HepG2 (cell line): ENCODE measurements at regions not wholly inside any gene's neighbourhood (a gene's known extent, or its start where the extent isn't known, plus 50 kb on each side); places are given as distances from the start of the nearest gene placed in this dataset.

ENCODE experiments used
- ATAC-seq: fragments of 200-7000 bp; cut with Tn5 transposase; 3 replicates; pipeline ENCODE4 v1.9.1; 2020; ENCODE audit warnings: mild to moderate bottlenecking, moderate library complexity
- BruUV-seq: library from RNA; stranded (reverse); fragments of 400-500 nt; replicated peaks from 2 replicates; lab custom pipeline; 2021; lab: Mats Ljungman, UMichigan
- CTCF ChIA-PET: fragments of 300-600 bp; formaldehyde crosslinking; extraction: SDS; loops from one replicate; lab custom pipeline; 2021; ENCODE audit warnings: low total read pairs, inconsistent platforms, low intra/inter-chr PET ratio; lab: Yijun Ruan, JAX
- POLR2A ChIA-PET: fragments of 350-600 bp; sonication (Branson Sonifier 250); formaldehyde crosslinking; loops from one replicate; lab custom pipeline; 2020; ENCODE audit warnings: antibody characterized with exemption, inconsistent platforms; lab: Yijun Ruan, JAX
- DNase-seq: peaks from one replicate; pipeline ENCODE4 v3.0.0-alpha.2; 2015; ENCODE audit warnings: low spot score
- FAIRE-seq: peaks from 3 replicates; lab custom pipeline; 2011; peaks lifted over from hg19 to GRCh38; lab: Jason Lieb, UNC
- H2AFZ ChIP-seq: one replicate; pipeline ENCODE4 v1.6.1; 2011; ENCODE audit warnings: low read length, inconsistent platforms
- H3K27ac ChIP-seq: fragments of 300-600 bp; 3 replicates; pipeline ENCODE4 v1.8.0; 2011; ENCODE audit warnings: mixed run types, mild to moderate bottlenecking, mixed read lengths, low read length, inconsistent platforms; ENCODE audit not compliant: insufficient read depth; ENCODE audit errors: extremely low read length
- H3K27me3 ChIP-seq, 2 experiments: fragments of 200-600 bp in 1 of 2; 2 replicates in 1 of 2; 3 replicates in 1 of 2; pipeline versions ENCODE4 v1.6.0 to v1.8.0; 2011; ENCODE audit warnings: low read length in 2 of 2, mild to moderate bottlenecking in 2 of 2, moderate library complexity in 2 of 2, inconsistent platforms in 1 of 2; ENCODE audit not compliant: insufficient read depth in 2 of 2, control insufficient read depth in 1 of 2
- H3K36me3 ChIP-seq, 2 experiments: fragments of 200-600 bp in 1 of 2; replicated peaks in 1 of 2; 2 replicates in 1 of 2; 3 replicates in 1 of 2; pipeline versions ENCODE4 v1.5.1 to v1.8.0; 2011; ENCODE audit warnings: low read length in 2 of 2, inconsistent platforms in 1 of 2; ENCODE audit not compliant: insufficient read depth in 2 of 2, control insufficient read depth in 1 of 2
- H3K4me1 ChIP-seq: 2 replicates; pipeline ENCODE4 v1.5.1; 2012; ENCODE audit warnings: low read length, inconsistent platforms; ENCODE audit not compliant: insufficient read depth
- H3K4me2 ChIP-seq: 2 replicates; pipeline ENCODE4 v1.6.0; 2011; ENCODE audit warnings: low read depth, low read length, inconsistent platforms
- H3K4me3 ChIP-seq, 3 experiments: fragments of 200-600 bp in 1 of 3; sonication (generic), shearing (Covaris generic) in 1 of 3; replicated peaks in 1 of 3; 2 replicates each; pipeline ENCODE4 v1.5.1; 2011 to 2016; ENCODE audit warnings: low read length in 3 of 3, inconsistent platforms in 2 of 3, low read depth in 2 of 3, mild to moderate bottlenecking in 2 of 3, control low read depth in 1 of 3, mixed read lengths in 1 of 3; ENCODE audit not compliant: insufficient read depth in 1 of 3
- H3K79me2 ChIP-seq: one replicate; pipeline ENCODE4 v1.6.1; 2011; ENCODE audit warnings: low read length, inconsistent platforms; ENCODE audit not compliant: insufficient read depth
- H3K9ac ChIP-seq: 2 replicates; pipeline ENCODE4 v1.6.0; 2011; ENCODE audit warnings: mild to moderate bottlenecking, low read depth, low read length, inconsistent platforms; ENCODE audit not compliant: insufficient read depth
- H3K9me3 ChIP-seq: 2 replicates; pipeline ENCODE4 v1.5.1; 2012; ENCODE audit warnings: mild to moderate bottlenecking, low read length
- H4K20me1 ChIP-seq: 2 replicates; pipeline ENCODE4 v1.6.0; 2011; ENCODE audit warnings: inconsistent platforms, mild to moderate bottlenecking, low read length, moderate library complexity; ENCODE audit not compliant: insufficient read depth
- EZH2 ChIP-seq: conservative IDR thresholded peaks from 2 replicates; pipeline ENCODE4 v1.6.1; 2012; ENCODE audit warnings: mild to moderate bottlenecking, low read depth, low read length, moderate library complexity
- ZBTB1 ChIP-seq: sonication (generic); formaldehyde crosslinking; IDR thresholded peaks from 2 replicates; pipeline ENCODE4 v1.4.0; 2020; ENCODE audit warnings: missing genetic modification reagents, borderline replicate concordance
- ZNF564 ChIP-seq: sonication (generic); formaldehyde crosslinking; IDR thresholded peaks from 2 replicates; pipeline ENCODE4 v1.8.1; 2023; ENCODE audit warnings: mild to moderate bottlenecking, missing genetic modification reagents
- ZNF782 ChIP-seq: sonication (generic); formaldehyde crosslinking; IDR thresholded peaks from 2 replicates; pipeline ENCODE4 v1.4.0; 2020; ENCODE audit warnings: missing genetic modification reagents, mild to moderate bottlenecking, borderline replicate concordance
- WGBS: methylation state at CpG from one replicate; pipeline ENCODE4 v1.1.6; 2017; ENCODE audit warnings: low lambda C conversion rate; 5-methylcytosine and 5-hydroxymethylcytosine counted together
- in situ Hi-C: cut with HindIII; loops from 2 replicates; pipeline ENCODE4 v1.10.0; 2017; ENCODE audit warnings: low pct_unique_long_range_greater_than_20kb; ENCODE audit not compliant: extremely low pct_ligation_motif_present
- intact Hi-C: fragments of 100-400 bp; cut with micrococcal nuclease; formaldehyde crosslinking; loops from one replicate; pipeline ENCODE4 v1.10.0; 2022; ENCODE audit not compliant: unreplicated experiment
- TF ChIP-seq, protein P1 (sequence below): sonication (generic); formaldehyde crosslinking; IDR thresholded peaks from 2 replicates; pipeline ENCODE4 v1.8.1; 2022; ENCODE audit warnings: low read depth, mild to moderate bottlenecking, missing genetic modification reagents
- TF ChIP-seq, protein P2 (sequence below): sonication (generic); formaldehyde crosslinking; IDR thresholded peaks from 2 replicates; pipeline ENCODE4 v1.5.1; 2020; ENCODE audit warnings: missing genetic modification reagents, mild to moderate bottlenecking, borderline replicate concordance

DNA sequence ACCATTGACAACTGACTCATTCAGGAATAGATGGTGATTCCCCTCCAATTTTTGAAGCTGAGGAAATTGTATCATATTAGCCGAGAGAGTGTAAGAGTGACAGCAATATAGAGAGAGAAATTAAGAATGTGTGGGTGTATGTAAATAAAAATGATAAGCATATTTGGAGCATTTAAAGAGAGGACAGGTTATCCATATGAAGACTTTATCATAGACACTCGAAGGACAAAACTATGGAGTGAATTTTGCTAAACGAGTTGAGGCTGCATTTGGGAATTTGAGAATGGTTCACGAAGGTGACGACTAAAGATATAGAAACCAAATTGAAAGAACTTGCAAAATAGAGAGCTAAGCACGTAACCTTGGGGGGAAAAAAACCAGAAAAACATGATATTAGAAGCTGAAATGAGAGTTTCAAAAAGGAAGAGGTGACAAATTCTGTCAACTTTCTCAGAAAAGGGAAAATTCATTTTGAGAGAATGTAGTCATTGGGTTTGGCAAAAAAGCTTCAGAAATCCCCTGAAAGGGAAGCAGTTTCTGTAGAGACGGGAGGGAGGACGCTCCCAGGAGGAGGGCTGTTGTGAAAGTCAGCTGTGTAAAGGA, 129.7 kb downstream of the KCNJ2 start:
- no peak overlapping the region for H3K27ac ChIP-seq
- in situ Hi-C loops = no loop called here
- H3K27me3 ChIP-seq = no peaks in the 10 kb centered on the region
- WGBS = 8% methylated on average over 8 of the region's 8 CpGs
- TF ChIP-seq, protein P1, sequence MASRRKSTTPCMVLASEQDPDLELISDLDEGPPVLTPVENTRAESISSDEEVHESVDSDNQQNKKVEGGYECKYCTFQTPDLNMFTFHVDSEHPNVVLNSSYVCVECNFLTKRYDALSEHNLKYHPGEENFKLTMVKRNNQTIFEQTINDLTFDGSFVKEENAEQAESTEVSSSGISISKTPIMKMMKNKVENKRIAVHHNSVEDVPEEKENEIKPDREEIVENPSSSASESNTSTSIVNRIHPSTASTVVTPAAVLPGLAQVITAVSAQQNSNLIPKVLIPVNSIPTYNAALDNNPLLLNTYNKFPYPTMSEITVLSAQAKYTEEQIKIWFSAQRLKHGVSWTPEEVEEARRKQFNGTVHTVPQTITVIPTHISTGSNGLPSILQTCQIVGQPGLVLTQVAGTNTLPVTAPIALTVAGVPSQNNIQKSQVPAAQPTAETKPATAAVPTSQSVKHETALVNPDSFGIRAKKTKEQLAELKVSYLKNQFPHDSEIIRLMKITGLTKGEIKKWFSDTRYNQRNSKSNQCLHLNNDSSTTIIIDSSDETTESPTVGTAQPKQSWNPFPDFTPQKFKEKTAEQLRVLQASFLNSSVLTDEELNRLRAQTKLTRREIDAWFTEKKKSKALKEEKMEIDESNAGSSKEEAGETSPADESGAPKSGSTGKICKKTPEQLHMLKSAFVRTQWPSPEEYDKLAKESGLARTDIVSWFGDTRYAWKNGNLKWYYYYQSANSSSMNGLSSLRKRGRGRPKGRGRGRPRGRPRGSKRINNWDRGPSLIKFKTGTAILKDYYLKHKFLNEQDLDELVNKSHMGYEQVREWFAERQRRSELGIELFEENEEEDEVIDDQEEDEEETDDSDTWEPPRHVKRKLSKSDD (CRISPR knock-in tag) = no peak
- TF ChIP-seq ZBTB1 (no peak), EZH2 (no peak), ZNF564 (CRISPR knock-in tag) (no peak), ZNF782 (CRISPR knock-in tag) (no peak)
- TF ChIP-seq, protein P2, sequence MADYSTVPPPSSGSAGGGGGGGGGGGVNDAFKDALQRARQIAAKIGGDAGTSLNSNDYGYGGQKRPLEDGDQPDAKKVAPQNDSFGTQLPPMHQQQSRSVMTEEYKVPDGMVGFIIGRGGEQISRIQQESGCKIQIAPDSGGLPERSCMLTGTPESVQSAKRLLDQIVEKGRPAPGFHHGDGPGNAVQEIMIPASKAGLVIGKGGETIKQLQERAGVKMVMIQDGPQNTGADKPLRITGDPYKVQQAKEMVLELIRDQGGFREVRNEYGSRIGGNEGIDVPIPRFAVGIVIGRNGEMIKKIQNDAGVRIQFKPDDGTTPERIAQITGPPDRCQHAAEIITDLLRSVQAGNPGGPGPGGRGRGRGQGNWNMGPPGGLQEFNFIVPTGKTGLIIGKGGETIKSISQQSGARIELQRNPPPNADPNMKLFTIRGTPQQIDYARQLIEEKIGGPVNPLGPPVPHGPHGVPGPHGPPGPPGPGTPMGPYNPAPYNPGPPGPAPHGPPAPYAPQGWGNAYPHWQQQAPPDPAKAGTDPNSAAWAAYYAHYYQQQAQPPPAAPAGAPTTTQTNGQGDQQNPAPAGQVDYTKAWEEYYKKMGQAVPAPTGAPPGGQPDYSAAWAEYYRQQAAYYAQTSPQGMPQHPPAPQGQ (CRISPR knock-in tag) = no peak
- TF ChIP-seq, all 625 proteins: peak for 0
- Histone ChIP-seq H3K4me3 (no peak overlapping the region), H3K36me3 (no peaks in the 10 kb centered on the region), H3K79me2 (no peaks in the 10 kb centered on the region), H2AFZ (no peak overlapping the region), H3K4me2 (no peak overlapping the region), H3K4me1 (no peaks in the 10 kb centered on the region), H3K9ac (no peak overlapping the region), H4K20me1 (no peaks in the 10 kb centered on the region), H3K9me3 (peaks cover 79% of the 10 kb centered on the region)
- no TSS peak for BruUV-seq
- DNase-seq (no peak), FAIRE-seq (no peak), ATAC-seq (no peak)
- CTCF ChIA-PET = no interaction called here
- POLR2A ChIA-PET = no interaction called here
- intact Hi-C loops = no loop called here
